C4-2B (cell line): ENCODE measurements at regions not wholly inside any gene's neighbourhood (a gene's known extent, or its start where the extent isn't known, plus 50 kb on each side); places are given as distances from the start of the nearest gene placed in this dataset.

Source experiments
- ZFX ChIP-seq: fragments of 450-650 bp; IDR thresholded peaks from 2 replicates; pipeline ENCODE4 v1.6.1; 2017
- TF ChIP-seq, protein P1 (sequence below): fragments of 450-650 bp; conservative IDR thresholded peaks from 2 replicates; pipeline ENCODE4 v1.5.1; 2017; ENCODE audit warnings: mild to moderate bottlenecking

DNA sequence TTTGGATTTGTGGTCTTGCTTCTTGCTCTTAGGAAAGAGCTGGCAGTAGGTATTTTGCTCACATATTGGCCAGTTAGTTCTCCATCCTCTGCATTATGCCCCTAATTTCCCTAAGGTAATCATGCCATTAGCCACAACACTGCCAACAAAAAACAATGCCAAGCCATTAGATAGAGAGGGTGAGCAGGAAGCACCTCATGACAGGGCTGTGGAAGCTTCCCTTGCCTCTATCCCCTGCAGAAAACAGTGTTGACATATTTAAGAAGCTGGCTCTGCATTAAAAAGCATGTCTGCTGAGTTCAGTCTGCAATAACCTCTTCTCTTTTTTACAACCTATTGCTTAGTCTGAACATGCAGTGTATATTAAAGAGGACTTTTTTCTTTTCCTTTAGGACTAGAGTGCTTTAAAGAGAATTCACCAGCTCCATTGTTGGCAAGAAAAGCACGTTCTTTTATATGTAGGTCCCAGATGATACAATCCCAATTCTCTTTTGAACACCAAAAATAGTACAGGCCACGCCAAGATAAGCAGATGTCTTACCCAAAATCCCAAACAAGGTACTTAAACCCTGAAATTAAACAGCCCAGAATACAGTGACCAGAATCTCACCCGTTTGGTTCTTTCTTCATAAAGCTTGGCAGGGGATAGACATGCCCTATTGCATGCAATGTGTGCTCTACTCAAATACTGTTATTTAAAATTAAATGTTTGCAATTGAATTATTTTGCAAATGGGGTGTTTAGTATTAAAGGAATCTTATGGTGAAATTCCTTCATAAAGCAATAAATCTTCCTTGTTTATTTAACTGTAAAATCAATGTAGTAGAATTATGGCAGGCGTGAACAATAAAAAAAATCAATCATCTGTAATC, 93.7 kb upstream of the UBE3A start:
- TF ChIP-seq, protein P1, sequence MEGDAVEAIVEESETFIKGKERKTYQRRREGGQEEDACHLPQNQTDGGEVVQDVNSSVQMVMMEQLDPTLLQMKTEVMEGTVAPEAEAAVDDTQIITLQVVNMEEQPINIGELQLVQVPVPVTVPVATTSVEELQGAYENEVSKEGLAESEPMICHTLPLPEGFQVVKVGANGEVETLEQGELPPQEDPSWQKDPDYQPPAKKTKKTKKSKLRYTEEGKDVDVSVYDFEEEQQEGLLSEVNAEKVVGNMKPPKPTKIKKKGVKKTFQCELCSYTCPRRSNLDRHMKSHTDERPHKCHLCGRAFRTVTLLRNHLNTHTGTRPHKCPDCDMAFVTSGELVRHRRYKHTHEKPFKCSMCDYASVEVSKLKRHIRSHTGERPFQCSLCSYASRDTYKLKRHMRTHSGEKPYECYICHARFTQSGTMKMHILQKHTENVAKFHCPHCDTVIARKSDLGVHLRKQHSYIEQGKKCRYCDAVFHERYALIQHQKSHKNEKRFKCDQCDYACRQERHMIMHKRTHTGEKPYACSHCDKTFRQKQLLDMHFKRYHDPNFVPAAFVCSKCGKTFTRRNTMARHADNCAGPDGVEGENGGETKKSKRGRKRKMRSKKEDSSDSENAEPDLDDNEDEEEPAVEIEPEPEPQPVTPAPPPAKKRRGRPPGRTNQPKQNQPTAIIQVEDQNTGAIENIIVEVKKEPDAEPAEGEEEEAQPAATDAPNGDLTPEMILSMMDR = no peak
- no peak for TF ChIP-seq ZFX
